GM18498 (cell line): ENCODE measurements at regions not wholly inside any gene's neighbourhood (a gene's known extent, or its start where the extent isn't known, plus 50 kb on each side); places are given as distances from the start of the nearest gene placed in this dataset.

ENCODE experiments used
- ATAC-seq: cut with Tn5 transposase; IDR thresholded peaks from one replicate; pipeline ENCODE4 v1.9.1; 2021; ENCODE audit warnings: mild to moderate bottlenecking, moderate library complexity; ENCODE audit not compliant: unreplicated experiment

DNA sequence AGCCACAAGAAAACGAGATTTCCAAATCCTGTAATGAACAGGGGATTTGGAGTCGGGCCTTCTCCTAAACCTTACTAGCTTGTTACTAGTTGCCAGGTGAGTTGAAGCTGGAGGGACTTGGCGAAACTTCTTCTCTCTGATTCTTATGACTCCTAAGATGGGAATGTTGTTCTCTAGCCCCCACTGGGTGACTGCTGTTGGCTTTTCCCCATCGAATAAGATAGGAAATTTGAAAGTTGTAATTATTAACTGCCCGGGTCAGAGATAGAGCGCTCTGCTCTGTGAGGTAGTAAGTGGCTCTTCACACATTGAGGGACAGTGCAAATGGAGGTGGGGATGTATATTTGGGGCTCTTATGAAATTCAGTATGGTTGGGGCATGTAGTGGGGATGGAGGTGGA, 111.2 kb upstream of the MBNL2 start:
- ATAC-seq: no peak

DNA sequence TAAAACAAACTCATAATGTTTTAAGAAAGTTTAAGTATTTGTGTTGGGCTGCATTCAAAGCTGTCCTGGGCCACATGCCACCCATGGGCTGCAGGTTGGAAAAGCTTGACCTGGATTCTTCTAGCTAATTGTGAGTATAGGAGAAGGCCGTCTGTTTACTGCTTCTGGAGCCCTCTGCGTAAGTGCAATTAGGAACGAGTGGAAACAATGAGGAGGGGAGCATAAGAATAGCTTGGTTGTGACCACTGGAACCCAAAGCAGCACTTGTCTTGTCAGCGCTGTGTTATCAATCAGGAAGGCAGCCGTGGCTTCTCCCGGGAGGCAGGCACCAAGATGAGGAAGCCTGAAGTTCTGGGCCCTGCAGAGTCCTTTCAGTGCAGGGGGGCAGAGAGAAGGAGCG, 110.4 kb upstream of the MBNL2 start:
- ATAC-seq: no peak

DNA sequence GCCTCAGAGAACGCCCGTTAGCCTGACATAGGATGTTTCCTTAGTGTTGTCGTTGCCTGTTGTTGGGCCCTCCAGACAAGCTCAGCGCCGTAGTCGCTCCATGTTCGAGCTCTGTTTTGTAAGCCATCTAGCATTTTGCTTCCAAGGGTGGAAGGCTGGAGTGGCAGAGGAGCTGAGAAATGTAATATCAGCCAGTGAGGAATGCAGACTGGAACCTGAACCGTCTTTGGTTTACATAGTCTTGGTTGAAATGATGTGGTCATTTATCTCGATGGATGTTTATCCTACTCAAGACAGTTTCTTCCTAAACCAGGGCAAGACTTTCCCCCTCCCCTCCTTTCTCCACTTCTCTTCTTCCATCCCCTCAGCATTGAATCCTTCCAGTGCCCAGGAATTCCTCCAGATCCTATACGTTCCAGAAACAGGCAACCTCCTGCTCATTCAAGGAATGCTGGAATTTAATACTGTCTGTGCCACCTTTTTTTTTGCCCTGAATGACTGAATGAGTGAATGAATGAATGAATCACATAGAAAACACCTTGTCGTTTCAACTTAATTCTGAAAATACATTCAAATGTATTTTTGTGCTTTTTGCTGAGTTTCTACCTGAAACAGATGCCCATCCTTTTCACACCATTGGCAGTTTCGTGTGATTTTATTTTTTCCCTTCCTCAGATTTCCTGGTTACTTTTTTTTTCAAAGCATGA, 109.5 kb upstream of the MBNL2 start:
- no peak for ATAC-seq

DNA sequence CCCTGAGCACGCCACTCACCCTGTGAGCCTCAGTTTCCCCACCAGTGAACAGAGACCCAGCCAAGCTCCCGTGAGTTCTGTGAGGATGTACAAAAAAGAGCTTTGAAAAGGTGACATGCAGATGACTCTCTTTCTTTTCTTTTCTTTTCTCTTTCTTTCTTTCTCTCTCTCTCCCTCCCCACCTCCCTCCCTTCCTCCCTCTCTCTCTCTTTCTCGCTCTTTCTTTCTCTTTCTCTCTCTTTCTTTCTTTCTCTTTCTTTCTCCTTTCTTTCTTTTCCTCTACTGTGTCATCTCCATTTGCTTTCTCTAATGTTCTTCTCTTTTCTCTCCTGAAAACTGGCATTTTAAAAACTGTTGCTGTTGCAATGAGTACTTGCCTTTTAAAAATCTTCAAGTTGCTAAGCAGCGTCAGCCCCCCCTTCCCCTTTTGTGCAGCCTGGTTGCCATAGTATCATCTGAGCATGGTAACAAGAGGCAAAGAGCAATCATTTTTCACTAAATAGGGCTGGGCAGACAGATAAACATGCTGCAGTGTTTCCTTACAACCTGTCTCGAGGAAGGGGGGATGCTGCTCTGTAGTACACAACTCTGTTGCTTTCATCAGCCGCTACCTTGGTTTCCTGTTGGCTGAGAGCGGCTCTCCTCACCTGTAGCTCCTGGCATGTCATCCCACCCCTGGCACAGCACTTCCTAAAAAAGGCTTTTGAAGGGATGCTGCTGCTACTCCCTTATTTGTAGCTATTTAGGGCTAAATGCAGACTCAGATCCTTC, 108.7 kb upstream of the MBNL2 start:
- no peak for ATAC-seq

DNA sequence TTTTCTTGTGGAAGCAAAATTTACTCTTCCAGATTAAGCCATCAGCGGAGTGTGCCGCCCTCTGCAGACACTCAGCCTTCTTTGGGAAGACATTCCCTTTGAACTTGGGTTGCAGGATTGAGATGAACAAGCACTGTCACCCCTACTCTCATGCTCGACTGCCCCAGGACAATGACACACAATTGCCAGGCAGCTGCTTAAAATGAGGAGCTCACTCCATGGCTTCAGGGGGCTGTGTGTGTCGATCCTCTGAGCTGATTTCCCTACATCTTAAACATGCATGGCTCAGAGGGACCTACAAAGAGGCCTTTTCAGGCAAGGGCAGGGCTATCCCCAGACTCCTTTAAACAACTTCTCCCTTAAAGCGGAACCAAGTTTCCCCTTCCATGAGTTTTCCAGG, 107.5 kb upstream of the MBNL2 start:
- no peak for ATAC-seq

DNA sequence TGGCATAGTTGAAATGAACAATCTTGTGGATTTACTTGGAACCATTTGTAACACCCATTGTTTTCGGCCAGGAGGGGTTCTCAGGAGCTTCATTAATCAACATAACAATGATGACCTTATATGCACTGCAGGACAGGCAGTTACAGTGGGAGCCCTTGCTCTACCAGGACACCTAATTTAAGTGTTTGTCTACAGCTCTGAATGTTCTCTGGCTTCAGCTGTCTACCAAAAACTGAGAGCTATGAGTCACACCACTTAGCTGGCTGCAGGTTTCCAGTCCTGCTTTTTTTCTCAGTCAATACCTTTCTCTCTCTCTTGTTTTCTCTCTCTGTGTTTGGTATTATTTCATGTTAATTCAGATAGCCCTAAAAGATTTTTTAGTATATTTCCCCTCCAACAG, 105.4 kb upstream of the MBNL2 start:
- ATAC-seq: peak; percentile 75

DNA sequence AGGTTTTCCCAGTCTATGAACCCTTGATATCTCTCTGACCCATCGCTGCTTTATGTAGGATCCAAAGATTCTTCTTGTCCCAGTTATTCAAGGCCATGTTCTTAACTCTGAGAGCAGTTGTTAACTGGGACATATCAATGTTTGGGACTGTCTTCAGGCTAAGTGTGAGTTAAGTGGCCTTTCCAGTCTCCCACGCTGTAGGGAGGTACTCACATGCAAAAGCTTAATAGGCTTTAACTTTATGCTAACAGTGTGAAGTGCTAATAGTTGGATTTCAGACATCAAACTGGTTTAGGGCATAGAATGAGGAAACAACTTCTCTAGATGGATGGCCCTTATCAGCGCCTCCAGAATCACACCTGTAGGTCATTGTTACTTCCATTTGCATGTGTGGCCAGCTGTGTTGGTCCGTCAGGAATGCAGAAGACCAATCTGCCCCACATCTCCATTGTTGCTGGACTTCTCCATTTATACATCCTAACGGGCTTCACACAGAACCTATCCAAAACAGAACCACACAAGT, 104.7 kb upstream of the MBNL2 start:
- ATAC-seq: no peak

DNA sequence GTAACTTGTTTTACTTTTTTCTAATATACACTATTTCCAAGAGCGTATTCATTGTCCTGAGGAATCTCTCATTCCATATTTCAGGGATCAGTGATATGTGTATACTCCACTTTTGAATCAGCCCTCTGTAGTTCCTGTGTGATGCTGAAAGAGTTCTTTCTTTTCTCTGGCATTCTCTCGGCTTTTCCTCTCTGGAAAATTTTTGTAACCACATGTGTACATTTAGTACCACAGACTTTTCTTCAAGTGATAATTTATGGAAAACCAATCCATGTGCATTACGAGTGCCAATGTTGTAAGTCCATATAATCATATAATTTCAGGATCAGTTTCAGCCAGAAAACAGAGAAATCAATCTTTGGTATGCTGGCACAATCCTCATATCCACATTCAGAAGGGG, 102.2 kb upstream of the MBNL2 start:
- ATAC-seq: no peak

DNA sequence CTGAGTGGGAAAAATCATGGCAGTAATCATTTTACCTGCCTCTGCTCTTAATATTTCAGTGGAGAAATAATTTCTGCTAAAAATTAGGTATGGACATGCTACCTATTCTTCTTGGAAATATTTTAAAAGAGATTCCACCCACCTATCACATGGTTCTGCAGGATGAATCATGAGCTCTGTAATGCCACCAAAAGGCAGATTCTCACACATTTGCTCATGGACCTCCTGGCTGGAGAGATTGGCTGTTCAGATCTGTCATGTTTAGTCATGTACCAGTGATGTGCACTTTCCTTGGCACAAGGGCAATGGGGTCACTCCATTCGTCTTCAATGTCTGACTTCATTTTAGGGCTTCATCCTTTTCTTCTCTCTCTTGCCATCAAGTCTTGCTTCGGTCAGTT, 101.8 kb upstream of the MBNL2 start:
- ATAC-seq: no peak

DNA sequence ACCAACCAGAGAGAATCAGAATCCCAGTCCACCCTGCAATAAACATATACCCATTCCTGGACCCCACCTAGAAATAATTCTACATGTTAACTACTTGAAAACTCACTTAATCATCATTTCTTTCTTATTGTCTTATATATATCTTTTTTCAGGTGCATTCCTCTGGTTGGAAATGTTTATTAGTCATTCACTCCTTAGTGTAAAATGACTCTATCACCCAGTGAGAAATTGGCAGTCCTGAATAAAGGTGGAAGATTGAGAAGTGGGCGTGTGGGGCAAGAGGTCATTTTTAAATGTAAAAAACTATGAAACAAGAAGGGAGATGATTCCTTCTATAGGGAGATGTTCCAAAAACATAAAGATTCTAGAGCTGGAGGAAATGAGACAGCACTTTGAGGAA, 101.2 kb upstream of the MBNL2 start:
- no peak for ATAC-seq

DNA sequence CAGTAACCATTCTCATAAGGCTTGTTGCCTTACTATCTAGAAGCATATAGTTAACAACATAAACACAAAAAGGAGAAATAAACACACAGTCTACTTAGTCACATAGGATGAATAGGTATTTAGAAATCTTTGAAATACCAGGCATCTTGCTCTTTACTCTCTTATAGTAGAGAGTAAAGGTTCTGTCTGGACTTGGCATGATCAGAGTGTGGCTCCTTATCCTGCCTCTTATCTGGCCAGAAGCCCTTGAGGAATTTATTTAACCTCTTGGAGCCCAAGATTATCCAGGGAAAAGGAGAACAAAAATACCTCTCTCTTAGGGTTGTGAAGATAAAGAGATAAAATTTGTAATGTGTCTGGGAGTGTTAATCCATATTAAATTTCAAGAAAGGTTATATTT, 100.2 kb upstream of the MBNL2 start:
- ATAC-seq: no peak

DNA sequence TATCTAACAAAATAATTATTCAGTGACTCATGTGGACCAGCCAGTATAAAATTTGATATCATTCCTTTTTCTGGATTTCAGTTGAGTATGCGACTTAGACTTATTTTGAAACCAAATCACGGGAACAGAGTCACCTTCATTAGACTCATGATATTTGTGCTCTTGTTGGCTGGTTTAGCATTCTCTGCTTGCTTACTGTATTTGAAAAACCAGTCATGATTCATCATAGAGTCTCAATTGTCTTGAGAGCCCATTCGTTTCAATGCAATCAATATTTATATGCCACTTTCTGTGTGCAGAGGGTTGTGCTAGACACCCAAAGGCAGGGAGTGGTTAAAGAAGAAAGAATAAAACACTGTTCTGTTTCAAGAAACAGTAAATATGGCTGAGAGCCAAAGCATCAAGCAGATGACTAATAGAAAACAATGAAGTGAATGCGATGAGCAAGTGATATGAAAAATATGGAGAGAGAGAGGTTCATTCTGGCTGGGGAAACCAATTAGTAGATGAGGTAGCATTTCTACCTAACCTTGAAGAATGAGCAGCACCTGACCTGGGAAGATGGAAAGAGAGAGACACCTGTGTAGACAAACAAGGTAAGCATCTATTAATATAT, 99.6 kb upstream of the MBNL2 start:
- ATAC-seq: no peak

DNA sequence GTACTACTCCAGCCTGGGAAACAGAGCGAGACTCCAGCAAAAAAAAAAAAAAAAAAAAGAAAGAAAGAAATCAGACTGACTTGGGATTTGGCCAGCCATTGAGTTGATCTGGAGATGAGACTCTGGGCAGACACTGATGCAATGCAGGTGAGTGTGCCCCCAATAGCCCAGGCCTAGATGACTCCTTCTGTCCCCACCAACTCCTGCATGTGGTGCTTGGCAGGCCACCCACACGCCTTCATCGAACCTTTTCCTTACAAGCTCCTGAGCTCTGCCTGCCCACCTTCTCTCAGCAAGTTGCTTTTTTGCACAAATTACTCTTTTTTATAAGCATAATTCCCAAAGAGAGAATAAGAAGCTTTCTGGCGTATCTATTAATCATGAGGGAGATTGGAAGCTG, 97.9 kb upstream of the MBNL2 start:
- no peak for ATAC-seq

DNA sequence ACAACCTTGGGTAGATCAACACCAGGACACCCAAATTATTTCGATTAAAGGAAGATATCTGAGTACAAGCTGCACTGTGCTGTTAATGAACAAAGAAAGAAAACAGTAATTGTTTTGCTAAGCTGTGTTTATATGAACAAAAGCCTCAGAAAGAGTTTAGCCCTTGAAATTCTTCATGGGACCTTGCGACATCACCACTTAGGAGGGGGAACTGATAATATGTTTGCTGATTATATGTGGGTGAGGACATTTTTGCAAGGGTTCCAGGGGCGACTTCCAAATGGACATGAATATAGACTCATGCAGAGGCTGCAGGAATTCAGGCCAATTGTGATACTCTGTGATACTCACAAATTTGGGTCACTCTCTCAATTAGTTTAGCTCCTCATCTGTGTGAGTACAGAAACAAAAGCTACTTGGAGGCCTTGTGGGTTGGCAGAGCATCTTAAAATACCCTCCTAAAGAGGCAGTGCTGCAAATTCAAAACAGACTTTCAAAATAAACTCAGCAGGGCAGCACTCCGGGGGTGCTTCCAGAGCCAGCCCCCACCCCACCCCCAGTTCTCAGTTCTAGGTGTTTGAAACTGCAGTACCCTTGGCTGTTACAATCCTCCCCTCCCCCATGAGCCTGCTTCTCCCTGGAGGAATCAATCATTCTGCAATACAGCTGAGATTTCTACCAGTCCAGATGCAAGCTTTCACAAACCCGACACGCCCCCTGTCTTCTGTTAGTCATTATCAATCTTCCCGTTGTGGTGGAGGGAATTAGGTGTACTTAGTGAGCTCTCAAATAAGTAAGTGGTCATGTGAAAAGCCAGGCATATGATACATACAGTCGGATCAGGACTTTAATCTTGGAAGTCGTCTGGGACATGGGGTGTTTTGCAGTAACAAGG, 97.0 kb upstream of the MBNL2 start:
- ATAC-seq: peak; percentile 43

DNA sequence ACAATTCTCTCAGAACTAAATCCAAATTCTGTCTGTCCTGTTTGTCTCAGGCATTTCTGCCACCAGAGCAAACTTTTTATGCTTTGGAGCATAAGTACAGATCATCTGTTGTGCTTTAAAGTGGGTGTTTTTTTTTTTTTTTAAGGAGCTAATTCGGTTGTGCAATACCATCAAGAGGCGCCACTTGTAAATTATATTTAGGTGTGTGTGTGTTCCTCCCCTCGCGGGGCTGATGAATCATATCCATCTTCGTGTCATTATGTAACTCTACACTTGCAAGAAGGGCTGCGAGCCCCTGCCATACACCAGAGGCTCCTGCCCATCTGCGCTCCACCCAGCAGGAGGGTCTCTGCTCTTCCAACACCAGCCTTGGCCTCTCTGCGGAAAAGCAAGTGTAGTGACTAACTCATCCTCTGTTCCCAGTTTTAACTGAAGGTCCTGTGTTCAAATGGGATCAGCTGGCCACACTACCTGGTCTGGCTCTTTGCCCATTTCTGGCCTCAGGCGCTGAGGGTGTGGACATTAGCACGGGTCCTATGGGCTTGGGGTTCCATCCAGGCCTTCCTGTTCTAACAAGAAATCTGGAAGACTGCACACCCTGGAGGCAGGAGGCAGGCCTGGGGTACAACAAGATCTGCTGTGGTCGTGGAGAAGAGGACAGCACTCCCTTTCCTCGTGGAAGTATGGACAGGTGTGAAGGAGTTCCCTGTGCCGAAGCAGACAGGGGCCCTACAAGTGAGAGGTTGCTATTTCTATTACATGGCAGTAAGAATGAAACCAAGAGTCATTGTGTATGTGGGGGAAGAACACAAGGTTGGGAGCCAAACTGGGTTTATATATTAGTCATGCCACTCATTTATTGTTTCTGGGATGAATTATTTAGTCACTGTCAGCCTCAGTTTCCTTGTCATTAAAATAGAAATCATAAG, 96.1 kb upstream of the MBNL2 start:
- ATAC-seq: peak; percentile 93

DNA sequence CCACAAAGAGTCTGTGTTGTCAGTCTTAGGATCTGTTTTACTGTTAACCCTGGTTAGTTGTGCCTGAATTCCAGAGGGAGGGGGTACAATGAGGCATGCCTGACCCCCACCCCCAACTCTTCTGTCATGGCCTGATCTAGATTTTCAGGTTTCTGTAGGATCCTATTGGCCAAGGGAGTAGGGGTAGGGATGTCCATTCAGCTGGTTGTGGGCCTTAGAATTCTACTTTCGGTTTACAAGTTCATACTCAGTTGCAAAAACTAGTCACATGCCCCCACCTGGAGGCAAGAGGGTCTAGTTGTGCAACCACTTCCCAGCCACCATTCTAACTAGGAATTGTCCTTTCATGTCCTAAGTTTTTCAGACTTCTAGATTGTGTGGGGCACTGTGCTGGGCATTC, 94.3 kb upstream of the MBNL2 start:
- no peak for ATAC-seq

DNA sequence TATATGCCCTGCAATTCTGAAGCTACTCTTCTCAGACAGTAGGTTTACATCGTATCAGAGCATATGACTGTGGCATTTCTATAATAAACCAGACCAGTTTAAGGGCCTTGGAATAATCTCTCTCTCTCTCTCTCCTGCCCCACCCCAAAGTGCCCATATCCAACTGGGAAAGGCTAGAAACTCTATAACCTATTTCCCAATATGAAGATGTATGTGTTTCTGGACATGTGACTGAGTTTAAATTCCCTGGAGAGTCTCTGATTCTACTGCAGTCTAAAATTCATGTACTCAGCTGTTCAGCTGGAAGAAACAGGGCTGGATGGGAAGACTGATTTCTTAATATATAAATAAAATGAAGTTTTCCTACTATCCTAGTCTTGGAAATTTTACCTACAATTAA, 91.9 kb upstream of the MBNL2 start:
- no peak for ATAC-seq

DNA sequence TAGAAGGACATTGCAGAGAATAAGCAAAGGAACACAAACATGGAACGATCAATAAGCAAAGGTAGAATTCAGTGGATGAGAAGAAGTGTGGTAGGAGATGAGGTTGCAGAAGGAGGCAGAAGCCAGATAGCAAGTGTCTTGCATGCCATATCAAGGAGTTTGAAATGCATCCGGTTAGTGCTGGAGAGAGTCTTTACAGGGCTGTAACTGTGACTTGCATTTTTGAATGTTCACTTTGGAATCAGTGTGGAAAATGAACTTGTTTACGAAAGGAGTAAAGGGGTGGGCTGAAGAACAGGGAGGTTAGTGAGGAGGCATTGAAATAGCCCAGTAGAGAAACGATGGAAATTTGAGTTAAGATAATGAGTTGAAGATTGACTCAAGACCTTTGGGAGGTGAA, 90.7 kb upstream of the MBNL2 start:
- ATAC-seq: no peak

DNA sequence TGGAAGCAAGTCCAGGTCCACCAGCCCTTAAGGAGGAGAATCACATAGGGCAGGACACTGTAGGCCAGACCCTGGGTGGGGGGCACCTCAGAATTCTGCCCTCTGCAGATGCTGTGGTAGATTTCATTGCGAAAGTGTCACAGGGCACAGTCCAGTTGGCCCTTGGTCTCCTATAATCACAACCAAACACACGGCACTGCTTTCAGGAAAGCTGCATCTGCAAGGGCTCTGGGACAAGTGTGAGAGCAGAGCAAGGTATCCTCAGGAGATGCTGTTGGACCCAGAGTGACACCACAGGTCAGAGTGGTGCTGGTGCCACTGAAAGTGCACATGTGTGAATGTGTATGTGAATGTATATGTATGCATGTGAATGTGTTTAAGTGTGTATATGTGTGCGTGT, 88.6 kb upstream of the MBNL2 start:
- ATAC-seq: no peak

DNA sequence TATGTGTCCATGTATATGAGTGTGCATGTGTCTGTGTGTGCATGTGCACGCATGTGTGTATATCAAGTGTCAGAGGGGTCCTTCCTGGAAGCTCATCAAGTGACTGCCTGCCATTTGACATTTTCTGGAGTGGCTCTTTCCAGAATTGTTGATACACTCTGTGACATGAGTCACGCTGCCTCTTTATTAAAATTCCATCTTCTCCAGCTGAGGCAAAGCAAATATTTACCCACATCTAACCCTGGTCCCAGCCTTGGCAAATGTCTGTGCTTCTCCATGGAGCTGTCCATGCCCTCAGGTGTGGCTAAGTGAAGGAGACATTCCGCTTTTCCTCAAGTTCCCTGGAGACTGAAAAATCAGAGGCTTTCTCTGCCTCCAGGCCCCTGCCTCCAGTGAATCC, 88.2 kb upstream of the MBNL2 start:
- ATAC-seq: no peak
